Gastroesophageal sphincter (tissue), 4 donors: ENCODE measurements at regions not wholly inside any gene's neighbourhood (a gene's known extent, or its start where the extent isn't known, plus 50 kb on each side); places are given as distances from the start of the nearest gene placed in this dataset.

ENCODE experiments used
- ATAC-seq: fragments of 150-250 bp; one replicate; pipeline ENCODE4 v1.9.1; 2016; ENCODE audit warnings: mild to moderate bottlenecking, moderate library complexity
- H3K27ac ChIP-seq, 4 donors: fragments of 200-600 bp; sonication (generic) in 3 of 4; 1 replicate in 3 of 4; 2 replicates in 1 of 4; pipeline ENCODE4 v1.5.1; 2016 to 2019
- H3K27me3 ChIP-seq: fragments of 200-600 bp; sonication (generic); one replicate; pipeline ENCODE4 v1.5.1; 2019
- H3K36me3 ChIP-seq, 2 donors: fragments of 200-600 bp; sonication (generic); one replicate each; pipeline ENCODE4 v1.5.1; 2019; ENCODE audit warnings: control low read depth in 1 of 2
- H3K4me1 ChIP-seq, 3 donors: fragments of 200-600 bp; sonication (generic); 1 replicate in 2 of 3; 2 replicates in 1 of 3; pipeline ENCODE4 v1.5.1; 2016 to 2019; ENCODE audit warnings: control low read depth in 2 of 3
- H3K4me3 ChIP-seq, 2 donors: fragments of 200-600 bp; sonication (generic); one replicate each; pipeline ENCODE4 v1.5.1; 2019; ENCODE audit warnings: mild to moderate bottlenecking in 1 of 2, moderate library complexity in 1 of 2
- H3K9me3 ChIP-seq, 3 donors: fragments of 200-600 bp; sonication (generic); one replicate each; pipeline ENCODE4 v1.5.1; 2017 to 2019; ENCODE audit warnings: control low read depth in 2 of 3
- EP300 ChIP-seq: sonication (generic); formaldehyde crosslinking; IDR thresholded peaks from one replicate; pipeline ENCODE4 v1.6.1; 2017; ENCODE audit warnings: antibody characterized with exemption, mild to moderate bottlenecking
- POLR2A ChIP-seq, 2 donors: fragments of 450-650 bp; IDR thresholded peaks; one replicate each; pipeline ENCODE4 v1.6.1; 2017; ENCODE audit warnings: antibody characterized with exemption in 2 of 2, mild to moderate bottlenecking in 2 of 2, moderate library complexity in 1 of 2
- POLR2AphosphoS5 ChIP-seq: sonication (generic); formaldehyde crosslinking; IDR thresholded peaks from one replicate; pipeline ENCODE4 v1.6.1; 2017; ENCODE audit warnings: antibody characterized with exemption
- WGBS, 2 donors: methylation state at CpG; one replicate each; pipeline ENCODE4 v1.1.5; 2018; ENCODE audit warnings: low coverage in 1 of 2; 5-methylcytosine and 5-hydroxymethylcytosine counted together
- TF ChIP-seq, protein P1 (sequence below), 4 experiments: fragments of 200-600 bp in 2 of 4; fragments of 450-650 bp in 2 of 4; sonication (generic) in 1 of 4; IDR thresholded peaks; one replicate each; pipeline ENCODE4 v1.5.1; 2017 to 2019; ENCODE audit warnings: antibody characterized with exemption in 4 of 4, mild to moderate bottlenecking in 2 of 4, moderate library complexity in 2 of 4

DNA sequence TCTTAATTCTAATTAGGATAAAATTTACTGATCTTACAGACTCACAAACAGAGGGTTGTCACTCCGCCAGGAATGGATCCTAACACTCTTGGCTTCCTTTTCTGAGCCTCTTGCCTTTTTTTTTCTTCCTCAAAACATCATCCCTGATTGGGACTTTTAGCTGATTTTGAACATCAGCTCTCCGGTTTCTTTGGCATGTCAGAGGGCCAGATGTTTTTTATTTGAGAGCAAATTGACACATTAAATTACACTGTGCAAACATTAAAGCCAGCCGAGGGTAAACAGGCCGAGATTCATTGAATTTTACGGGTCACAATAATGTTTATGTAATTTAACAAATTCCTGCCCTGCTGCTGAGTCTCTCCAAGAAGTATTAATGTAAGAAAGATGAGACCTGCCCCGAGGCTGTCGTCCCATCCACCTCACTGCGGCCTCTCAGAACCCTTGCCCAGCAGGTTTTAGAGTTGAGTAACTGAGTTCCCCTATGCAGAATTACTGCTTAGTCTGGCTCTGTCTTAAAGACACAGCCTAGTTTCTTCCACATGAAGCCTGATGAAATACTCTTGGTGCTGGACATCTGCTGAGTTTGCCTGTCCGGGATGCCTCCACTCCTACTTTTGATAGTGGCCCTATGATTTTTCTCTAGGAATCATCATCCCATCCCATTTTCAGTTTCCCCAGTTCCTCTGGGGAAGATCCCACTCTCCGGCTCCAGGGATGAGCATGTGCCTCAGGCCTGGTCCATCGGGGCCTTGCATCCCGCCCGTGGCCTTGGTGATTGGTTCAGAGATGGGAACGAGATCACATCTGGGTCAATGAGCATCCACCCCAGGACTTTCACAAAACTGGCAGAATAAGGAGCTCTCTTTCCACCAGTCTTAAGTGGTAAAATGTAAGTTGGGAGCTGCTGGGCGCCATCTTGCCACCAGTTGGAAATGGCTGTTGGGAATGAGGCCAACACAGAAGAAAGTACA lies 226.6 kb upstream of the TLE3 start:
- TF ChIP-seq POLR2AphosphoS5: peak; percentile 45
- no peak for TF ChIP-seq POLR2A (IDR thresholded peaks at IDR 0.05)
- peak; percentile 70 for ATAC-seq
- Histone ChIP-seq H3K4me1 (peaks cover 4 to 82% (median 53%) of the 10 kb centered on the region in 3 donors), H3K9me3 (no peaks in the 10 kb centered on the region), H3K4me3 (no peak overlapping the region), H3K27me3 (no peaks in the 10 kb centered on the region), H3K36me3 (no peaks in the 10 kb centered on the region), H3K27ac (peak overlapping the region in 3 of 4 donors; percentile 30 to 74 (median 73))
- WGBS, 2 donors: 39 to 41% methylated on average over 10 to 12 of the region's 15 CpGs

DNA sequence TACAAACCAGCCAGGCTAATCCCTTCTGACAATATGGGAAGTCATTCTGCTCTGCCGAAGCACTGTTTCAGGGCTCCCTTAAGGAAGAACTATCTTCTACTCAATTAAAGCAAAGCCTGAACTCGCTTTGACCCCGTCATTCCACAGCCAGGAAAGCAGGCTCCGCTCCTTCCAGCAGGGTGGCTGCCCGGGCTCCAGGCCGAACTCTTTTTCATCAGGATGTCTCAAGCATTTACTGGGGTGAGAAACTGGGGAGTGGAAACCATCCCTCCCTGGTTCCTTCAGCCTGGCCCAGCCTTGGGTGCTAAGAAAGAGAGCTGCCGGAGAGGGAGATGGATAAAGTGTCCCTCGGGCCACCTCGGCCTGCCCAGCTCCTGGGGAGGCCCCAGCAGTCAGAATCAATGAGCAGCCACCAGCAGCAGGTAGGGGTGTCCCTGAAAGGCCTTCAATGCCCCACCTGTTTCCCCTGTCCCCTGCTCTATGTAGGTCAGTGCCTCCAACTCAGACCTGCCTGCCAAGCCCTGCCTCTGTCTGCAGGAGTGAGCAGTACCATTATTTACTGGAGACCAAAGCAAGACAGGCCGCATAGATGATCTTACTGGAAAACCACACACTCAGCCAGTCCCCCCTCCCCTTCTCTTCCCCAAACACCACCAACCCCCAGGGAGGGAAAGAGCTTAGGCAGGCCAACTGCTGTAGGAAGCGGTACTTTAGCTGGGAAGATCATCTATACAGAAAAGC lies 225.6 kb upstream of the TLE3 start:
- 23 to 54% methylated on average over 5 to 6 of the region's 11 CpGs for WGBS, 2 donors
- Histone ChIP-seq H3K27ac (peak overlapping the region in 3 of 4 donors; percentile 55 to 74 (median 73)), H3K27me3 (no peaks in the 10 kb centered on the region), H3K4me1 (peaks cover 4 to 82% (median 48%) of the 10 kb centered on the region in 3 donors), H3K36me3 (no peaks in the 10 kb centered on the region), H3K4me3 (no peak overlapping the region), H3K9me3 (no peaks in the 10 kb centered on the region)
- ATAC-seq: peak; percentile 76
- TF ChIP-seq, protein P1, sequence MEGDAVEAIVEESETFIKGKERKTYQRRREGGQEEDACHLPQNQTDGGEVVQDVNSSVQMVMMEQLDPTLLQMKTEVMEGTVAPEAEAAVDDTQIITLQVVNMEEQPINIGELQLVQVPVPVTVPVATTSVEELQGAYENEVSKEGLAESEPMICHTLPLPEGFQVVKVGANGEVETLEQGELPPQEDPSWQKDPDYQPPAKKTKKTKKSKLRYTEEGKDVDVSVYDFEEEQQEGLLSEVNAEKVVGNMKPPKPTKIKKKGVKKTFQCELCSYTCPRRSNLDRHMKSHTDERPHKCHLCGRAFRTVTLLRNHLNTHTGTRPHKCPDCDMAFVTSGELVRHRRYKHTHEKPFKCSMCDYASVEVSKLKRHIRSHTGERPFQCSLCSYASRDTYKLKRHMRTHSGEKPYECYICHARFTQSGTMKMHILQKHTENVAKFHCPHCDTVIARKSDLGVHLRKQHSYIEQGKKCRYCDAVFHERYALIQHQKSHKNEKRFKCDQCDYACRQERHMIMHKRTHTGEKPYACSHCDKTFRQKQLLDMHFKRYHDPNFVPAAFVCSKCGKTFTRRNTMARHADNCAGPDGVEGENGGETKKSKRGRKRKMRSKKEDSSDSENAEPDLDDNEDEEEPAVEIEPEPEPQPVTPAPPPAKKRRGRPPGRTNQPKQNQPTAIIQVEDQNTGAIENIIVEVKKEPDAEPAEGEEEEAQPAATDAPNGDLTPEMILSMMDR (IDR thresholded peaks at IDR 0.05): peak in 1 of 4 experiments; percentile 24
- TF ChIP-seq POLR2A (IDR thresholded peaks at IDR 0.05) (no peak), POLR2AphosphoS5 (peak; percentile 57)

DNA sequence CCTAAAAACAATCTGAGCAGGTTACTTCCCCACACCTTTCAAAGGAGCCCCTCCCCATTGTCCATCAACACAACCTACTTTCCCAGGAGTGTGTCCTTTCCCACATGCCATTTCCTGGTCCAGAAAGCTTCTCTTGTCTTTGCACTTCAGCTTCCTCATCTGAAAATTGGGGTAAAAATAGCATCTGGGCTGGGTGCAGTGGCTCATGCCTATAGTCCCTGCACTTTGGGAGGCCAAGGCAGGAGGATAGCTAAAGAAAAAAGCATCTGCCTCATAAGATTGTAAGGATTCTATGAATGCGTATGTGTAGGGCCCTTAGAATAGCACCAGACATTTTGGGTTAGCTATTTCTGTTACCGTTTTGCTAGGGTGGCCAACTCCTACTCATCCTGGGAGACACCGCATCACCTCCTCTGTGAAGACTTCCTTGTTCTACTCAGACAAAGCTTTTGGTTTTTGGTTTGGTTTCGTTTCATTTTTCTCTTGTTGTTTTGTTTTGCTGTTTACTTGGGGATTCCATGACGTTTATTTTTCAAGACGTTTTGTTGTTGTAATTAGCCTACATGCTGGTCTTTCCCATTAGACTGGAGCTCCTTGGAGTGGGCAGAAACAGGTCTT lies 224.4 kb upstream of the TLE3 start:
- TF ChIP-seq, protein P1 (IDR thresholded peaks at IDR 0.05): no peak
- TF ChIP-seq EP300: no peak
- TF ChIP-seq POLR2A (IDR thresholded peaks at IDR 0.05): no peak
- no peak for TF ChIP-seq POLR2AphosphoS5
- Histone ChIP-seq H3K36me3 (no peaks in the 10 kb centered on the region), H3K9me3 (no peaks in the 10 kb centered on the region), H3K4me3 (no peak overlapping the region), H3K27me3 (no peaks in the 10 kb centered on the region), H3K4me1 (peaks cover 4 to 74% (median 40%) of the 10 kb centered on the region in 3 donors), H3K27ac (peak overlapping the region in 3 of 4 donors; percentile 43 to 73 (median 46))
- 82 to 83% methylated on average over 5 of the region's 6 CpGs for WGBS, 2 donors
- ATAC-seq: no peak

- 24 to 29% methylated on average over 3 to 4 of the region's 4 CpGs for WGBS, 2 donors
- Histone ChIP-seq H3K27me3 (no peaks in the 10 kb centered on the region), H3K36me3 (no peaks in the 10 kb centered on the region), H3K4me3 (no peak overlapping the region), H3K27ac (peak overlapping the region in 3 of 4 donors; percentile 43 to 73 (median 46)), H3K9me3 (no peaks in the 10 kb centered on the region), H3K4me1 (peaks cover 4 to 73% (median 40%) of the 10 kb centered on the region in 3 donors)
- TF ChIP-seq POLR2AphosphoS5: peak; percentile 58
- TF ChIP-seq, protein P1 (IDR thresholded peaks at IDR 0.05): no peak
- TF ChIP-seq EP300: no peak
- ATAC-seq: no peak
Measured at GRCh38 chr15:70321172-70321819, 223.6 kb upstream of the TLE3 start.
